Subcutaneous abdominal adipose tissue (tissue), 5 donors: ENCODE measurements at regions not wholly inside any gene's neighbourhood (a gene's known extent, or its start where the extent isn't known, plus 50 kb on each side); places are given as distances from the start of the nearest gene placed in this dataset.

ENCODE experiments used
- H3K27ac ChIP-seq: one replicate; pipeline ENCODE4 v1.7.0; 2013; ENCODE audit warnings: low read depth, mild to moderate bottlenecking, inconsistent platforms, low read length, moderate library complexity
- H3K27me3 ChIP-seq, 5 donors: one replicate each; pipeline ENCODE4 v1.7.0; 2013; ENCODE audit warnings: low read length in 5 of 5, inconsistent platforms in 1 of 5; ENCODE audit not compliant: control insufficient read depth in 5 of 5, insufficient read depth in 4 of 5
- H3K36me3 ChIP-seq, 5 donors: one replicate each; pipeline ENCODE4 v1.7.0; 2013; ENCODE audit warnings: low read length in 5 of 5; ENCODE audit not compliant: control insufficient read depth in 5 of 5, insufficient read depth in 5 of 5
- H3K4me1 ChIP-seq, 5 donors: one replicate each; pipeline ENCODE4 v1.7.0; 2013; ENCODE audit warnings: low read length in 5 of 5, mild to moderate bottlenecking in 3 of 5, moderate library complexity in 1 of 5; ENCODE audit not compliant: control insufficient read depth in 5 of 5, insufficient read depth in 5 of 5
- H3K4me3 ChIP-seq, 5 donors: one replicate each; pipeline ENCODE4 v1.7.0; 2013; ENCODE audit warnings: low read length in 5 of 5, low read depth in 1 of 5
- H3K9ac ChIP-seq, 5 donors: one replicate each; pipeline ENCODE4 v1.7.0; 2013; ENCODE audit warnings: low read length in 5 of 5, mild to moderate bottlenecking in 4 of 5, moderate library complexity in 3 of 5
- H3K9me3 ChIP-seq, 5 donors: one replicate each; pipeline ENCODE4 v1.7.0; 2013; ENCODE audit warnings: low read length in 5 of 5; ENCODE audit not compliant: control insufficient read depth in 5 of 5
- donor health status: healthy.
- donor health status: healthy.
- donor health status: healthy.
- donor health status: healthy.
- donor health status: healthy.

DNA sequence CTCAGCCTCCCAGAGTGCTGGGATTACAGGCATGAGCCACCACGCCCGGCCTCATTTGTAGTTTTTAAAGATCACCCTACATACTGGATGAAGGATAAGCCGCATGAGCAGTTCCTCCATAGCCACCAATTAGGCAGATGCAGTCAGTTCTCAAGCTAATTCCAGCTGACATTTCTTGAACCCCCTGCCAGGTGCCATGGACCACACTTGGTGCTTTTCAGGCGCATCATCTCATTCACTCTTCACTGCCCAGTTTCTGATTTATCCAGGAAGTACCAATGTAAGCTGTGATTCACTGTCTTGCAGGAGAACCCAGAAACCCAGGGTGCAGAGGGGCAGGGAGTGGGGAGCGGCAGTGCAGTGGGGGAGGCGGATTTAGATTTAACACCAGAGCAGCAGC, 56.5 kb upstream of the RASA2 start:
- H3K27me3 ChIP-seq = no peaks in the 10 kb centered on the region
- H3K9me3 ChIP-seq = no peaks in the 10 kb centered on the region
- H3K4me3 ChIP-seq = no peak overlapping the region
- H3K9ac ChIP-seq = no peak overlapping the region
- peaks cover 0 to 20% (median 15%) of the 10 kb centered on the region in 5 donors for H3K36me3 ChIP-seq
- no peak overlapping the region for H3K27ac ChIP-seq
- H3K4me1 ChIP-seq = peaks cover 6 to 56% (median 34%) of the 10 kb centered on the region in 5 donors

DNA sequence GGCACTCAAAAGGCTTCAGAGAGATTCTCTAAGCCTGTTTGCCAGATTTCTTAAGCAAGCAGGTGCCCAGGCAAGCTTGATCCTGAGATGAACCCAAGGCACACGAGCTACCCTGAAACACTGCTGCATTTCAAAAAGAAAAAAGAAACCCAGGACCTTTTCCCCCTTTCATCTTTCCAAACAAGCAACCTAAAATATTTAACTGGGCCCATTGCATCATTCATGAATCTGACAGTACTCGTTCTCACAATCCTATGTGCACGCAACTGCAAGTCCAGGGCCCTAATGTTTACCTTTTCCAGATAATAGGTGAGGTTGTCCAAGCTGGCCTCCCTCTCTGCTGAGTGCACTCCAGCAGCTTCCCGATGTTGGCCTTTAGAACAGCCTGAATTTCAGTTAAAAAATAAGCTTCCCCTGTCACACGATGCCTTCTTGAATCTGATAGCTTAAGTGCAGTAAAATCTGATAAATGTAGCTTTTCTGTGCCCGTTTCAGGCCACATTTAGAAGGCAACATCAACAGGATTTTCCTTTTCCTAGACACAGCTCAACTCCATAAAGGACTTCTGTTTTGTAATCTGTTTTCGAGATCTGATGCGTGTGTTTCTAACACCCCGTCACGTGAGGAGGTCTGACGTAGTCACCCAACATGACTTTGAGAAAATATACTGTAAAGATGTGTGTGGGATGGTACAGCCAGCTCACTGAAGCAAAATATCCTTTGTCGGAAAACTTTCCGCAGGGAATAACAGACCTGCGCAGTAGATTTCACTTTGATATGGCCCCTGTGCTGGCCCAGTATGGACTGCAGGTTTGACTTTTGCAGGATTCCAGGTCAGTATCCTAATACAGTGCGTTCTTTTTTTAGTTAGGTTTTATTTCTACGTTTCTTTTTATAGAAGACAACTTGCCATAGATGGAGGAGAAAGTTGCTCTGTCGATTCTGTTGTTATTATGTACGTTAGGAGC, 55.1 kb upstream of the RASA2 start:
- H3K27ac ChIP-seq = peak overlapping the region; percentile 47
- peaks cover 3 to 42% (median 22%) of the 10 kb centered on the region in 5 donors for H3K4me1 ChIP-seq
- no peak overlapping the region for H3K9ac ChIP-seq
- H3K9me3 ChIP-seq = no peaks in the 10 kb centered on the region
- H3K36me3 ChIP-seq = peaks cover 0 to 20% (median 15%) of the 10 kb centered on the region in 5 donors
- no peak overlapping the region for H3K4me3 ChIP-seq
- H3K27me3 ChIP-seq = no peaks in the 10 kb centered on the region

DNA sequence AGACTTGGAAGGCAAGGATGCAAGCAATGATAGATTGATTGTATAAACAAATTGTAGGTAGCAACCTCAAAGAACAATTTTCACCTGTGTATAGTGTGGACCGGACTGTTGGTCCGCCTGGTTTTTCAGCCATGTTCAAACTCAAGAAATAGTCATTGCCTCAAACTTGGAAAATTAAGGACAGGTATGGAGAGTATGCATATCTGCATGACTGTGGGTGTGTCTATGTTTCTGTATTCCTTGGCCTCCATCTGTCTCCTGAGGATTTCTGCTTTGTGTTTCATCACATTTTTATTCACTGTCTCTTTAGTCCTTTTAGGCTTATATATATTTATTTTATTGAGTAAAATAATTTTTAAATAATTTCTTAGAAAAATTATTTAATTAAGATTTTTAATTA, 53.9 kb upstream of the RASA2 start:
- peaks cover 3 to 31% (median 14%) of the 10 kb centered on the region in 5 donors for H3K4me1 ChIP-seq
- H3K36me3 ChIP-seq = peaks cover 0 to 18% (median 9%) of the 10 kb centered on the region in 5 donors
- H3K27me3 ChIP-seq = no peaks in the 10 kb centered on the region
- no peaks in the 10 kb centered on the region for H3K9me3 ChIP-seq
- H3K9ac ChIP-seq = no peak overlapping the region
- no peak overlapping the region for H3K27ac ChIP-seq
- no peak overlapping the region for H3K4me3 ChIP-seq

DNA sequence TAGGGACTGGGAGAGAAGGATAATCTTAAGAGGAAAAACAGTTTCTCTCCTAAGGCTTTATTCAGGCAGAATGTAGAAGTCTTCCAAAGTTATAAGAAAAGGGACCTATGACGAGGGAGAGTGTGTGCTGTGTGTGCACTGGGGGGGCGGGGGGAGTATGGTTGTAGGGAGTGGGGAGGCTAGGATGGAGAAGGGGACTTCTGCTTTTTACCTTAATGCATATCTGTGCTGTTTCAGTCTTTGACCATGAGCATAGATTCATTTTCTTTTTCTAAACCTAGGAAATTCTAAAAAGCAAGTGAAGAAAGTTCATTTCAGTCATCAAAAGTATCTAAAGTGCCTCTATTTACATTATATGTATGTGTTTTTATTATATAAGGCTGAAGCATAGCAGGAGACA, 52.6 kb upstream of the RASA2 start:
- no peak overlapping the region for H3K27ac ChIP-seq
- no peak overlapping the region for H3K4me3 ChIP-seq
- no peaks in the 10 kb centered on the region for H3K27me3 ChIP-seq
- no peak overlapping the region for H3K9ac ChIP-seq
- H3K4me1 ChIP-seq = peaks cover 3 to 29% (median 14%) of the 10 kb centered on the region in 5 donors
- no peaks in the 10 kb centered on the region for H3K9me3 ChIP-seq
- peaks cover 0 to 22% (median 11%) of the 10 kb centered on the region in 5 donors for H3K36me3 ChIP-seq

DNA sequence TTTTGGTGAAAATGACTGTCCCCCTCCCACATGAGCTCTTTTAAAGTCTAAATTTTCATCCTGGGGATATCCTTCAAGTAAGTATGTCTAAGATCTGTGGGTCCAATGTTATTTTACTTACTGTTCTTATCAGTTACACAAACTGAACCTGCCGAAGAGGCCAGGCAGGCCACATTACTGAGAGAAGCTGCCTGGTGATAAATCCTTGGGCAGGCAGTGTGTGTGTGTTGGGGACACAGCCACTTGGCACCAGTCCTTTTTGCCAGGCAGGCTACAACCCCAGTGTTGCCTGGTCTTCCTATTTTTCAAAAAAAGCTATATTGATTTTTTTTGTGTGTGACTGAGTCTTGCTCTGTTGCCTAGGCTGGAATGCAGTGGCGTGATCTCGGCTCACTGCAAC, 50.6 kb upstream of the RASA2 start:
- Histone ChIP-seq H3K27me3 (no peaks in the 10 kb centered on the region), H3K4me3 (no peak overlapping the region), H3K27ac (no peak overlapping the region), H3K4me1 (peaks cover 3 to 31% (median 24%) of the 10 kb centered on the region in 5 donors), H3K9ac (no peak overlapping the region), H3K36me3 (peaks cover 0 to 10% (median 5%) of the 10 kb centered on the region in 5 donors), H3K9me3 (no peaks in the 10 kb centered on the region)
